Dedifferentiated amniotic fluid mesenchymal stem cell (primary cell): ENCODE measurements at regions not wholly inside any gene's neighbourhood (a gene's known extent, or its start where the extent isn't known, plus 50 kb on each side); places are given as distances from the start of the nearest gene placed in this dataset.
"Not testable (repeated sequence)": the region's sequence is repeated elsewhere in the genome, so short reads cannot be mapped to it uniquely, and the experiment has no call there.

Source experiments
- DNase-seq: peaks from one replicate; pipeline ENCODE4 v3.0.0-alpha.2; 2016; ENCODE audit errors: extremely low spot score

- DNase-seq: no peak
These were observed 110.4 kb upstream of the ZNF516 start for GRCh38 chr18:76605341-76605929.

- DNase-seq: no peak
These were observed 109.8 kb upstream of the ZNF516 start for GRCh38 chr18:76604935-76605240.

- DNase-seq: no peak
These were observed 109.3 kb upstream of the ZNF516 start for GRCh38 chr18:76604108-76604934.

- no peak for DNase-seq
These were observed 107.1 kb upstream of the ZNF516 start for GRCh38 chr18:76602191-76602590.

- DNase-seq: not testable (repeated sequence)
These were observed 105.0 kb upstream of the ZNF516 start for GRCh38 chr18:76600076-76600475.

- no peak for DNase-seq
These were observed 99.9 kb upstream of the ZNF516 start for GRCh38 chr18:76594966-76595365.

- DNase-seq: no peak
These were observed 98.8 kb upstream of the ZNF516 start for GRCh38 chr18:76593843-76594242.

GRCh38 chr18:76592981-76593381 lies 97.9 kb upstream of the ZNF516 start:
- DNase-seq: no peak

GRCh38 chr18:76592096-76592495 lies 97.1 kb upstream of the ZNF516 start:
- no peak for DNase-seq

GRCh38 chr18:76589866-76590265 lies 94.8 kb upstream of the ZNF516 start:
- no peak for DNase-seq

- DNase-seq: no peak
These were observed 94.3 kb upstream of the ZNF516 start for GRCh38 chr18:76589316-76589715.

- no peak for DNase-seq
These were observed 93.7 kb upstream of the ZNF516 start for GRCh38 chr18:76588601-76589226.

GRCh38 chr18:76587879-76588271 lies 92.8 kb upstream of the ZNF516 start:
- no peak for DNase-seq

GRCh38 chr18:76587147-76587878 lies 92.3 kb upstream of the ZNF516 start:
- DNase-seq: no peak

- no peak for DNase-seq
These were observed 89.6 kb upstream of the ZNF516 start for GRCh38 chr18:76584414-76585310.

GRCh38 chr18:76581261-76581660 lies 86.2 kb upstream of the ZNF516 start:
- DNase-seq: no peak

GRCh38 chr18:76580288-76580962 lies 85.4 kb upstream of the ZNF516 start:
- no peak for DNase-seq

- DNase-seq: no peak
These were observed 84.3 kb upstream of the ZNF516 start for GRCh38 chr18:76579301-76579695.

- no peak for DNase-seq
These were observed 83.7 kb upstream of the ZNF516 start for GRCh38 chr18:76578571-76579300.

- no peak for DNase-seq
These were observed 78.4 kb upstream of the ZNF516 start for GRCh38 chr18:76573325-76574025.
